Thyroid gland (tissue), 4 donors: ENCODE measurements at regions not wholly inside any gene's neighbourhood (a gene's known extent, or its start where the extent isn't known, plus 50 kb on each side); places are given as distances from the start of the nearest gene placed in this dataset.

Experiments
- DNase-seq, 2 donors: peaks; one replicate each; pipeline ENCODE4 v3.0.0-alpha.2; 2019
- H3K27ac ChIP-seq, 3 donors: fragments of 200-600 bp; sonication (generic); 1 replicate in 2 of 3; 2 replicates in 1 of 3; pipeline ENCODE4 v1.5.1; 2016 to 2019; ENCODE audit warnings: mild to moderate bottlenecking in 1 of 3, moderate library complexity in 1 of 3
- H3K27me3 ChIP-seq: fragments of 200-600 bp; sonication (generic); one replicate; pipeline ENCODE4 v1.5.1; 2019
- H3K36me3 ChIP-seq, 2 donors: fragments of 200-600 bp; sonication (generic); one replicate each; pipeline ENCODE4 v1.5.1; 2016 to 2019
- H3K4me1 ChIP-seq, 2 donors: fragments of 200-600 bp; sonication (generic); one replicate each; pipeline ENCODE4 v1.5.1; 2017 to 2019
- H3K4me3 ChIP-seq, 3 donors: fragments of 200-600 bp; sonication (generic); replicated peaks in 1 of 3; 1 replicate in 2 of 3; 2 replicates in 1 of 3; pipeline ENCODE4 v1.5.1; 2016; ENCODE audit warnings: mild to moderate bottlenecking in 1 of 3
- H3K9me3 ChIP-seq: fragments of 200-600 bp; sonication (generic); one replicate; pipeline ENCODE4 v1.5.1; 2017
- CTCF ChIP-seq, 6 experiments: fragments of 200-600 bp in 3 of 6; fragments of 450-650 bp in 3 of 6; sonication (generic) in 3 of 6; IDR thresholded peaks; one replicate each; pipeline ENCODE4 v1.5.1; 2016 to 2019; ENCODE audit warnings: antibody characterized with exemption in 6 of 6, mild to moderate bottlenecking in 2 of 6, inconsistent platforms in 1 of 6, moderate library complexity in 1 of 6
- POLR2A ChIP-seq, 2 donors: fragments of 450-650 bp; IDR thresholded peaks; one replicate each; pipeline ENCODE4 v1.6.1; 2017; ENCODE audit warnings: antibody characterized with exemption in 2 of 2, mild to moderate bottlenecking in 2 of 2, moderate library complexity in 1 of 2
- WGBS, 2 donors: methylation state at CpG; one replicate each; pipeline ENCODE4 v1.1.5; 2017; 5-methylcytosine and 5-hydroxymethylcytosine counted together
- intact Hi-C: fragments of 100-400 bp; cut with DNase I; formaldehyde crosslinking; loops from one replicate; pipeline ENCODE4 v1.15.1; 2023

GRCh38 chr13:72199640-72200039 lies 332.6 kb upstream of the DACH1 start:
- DNase-seq = no peak
- H3K9me3 ChIP-seq = no peaks in the 10 kb centered on the region
- H3K4me3 ChIP-seq = no peak overlapping the region
- peaks cover 0 to 6% of the 10 kb centered on the region in 2 donors for H3K4me1 ChIP-seq
- no peak overlapping the region for H3K27ac ChIP-seq
- H3K27me3 ChIP-seq = no peaks in the 10 kb centered on the region
- H3K36me3 ChIP-seq = no peaks in the 10 kb centered on the region
- WGBS, 2 donors = 46 to 48% methylated on average over 2 of the region's 2 CpGs
- intact Hi-C loops = no loop called here
- TF ChIP-seq CTCF (IDR thresholded peaks at IDR 0.05) = no peak
- TF ChIP-seq POLR2A (IDR thresholded peaks at IDR 0.05) = no peak

DNA sequence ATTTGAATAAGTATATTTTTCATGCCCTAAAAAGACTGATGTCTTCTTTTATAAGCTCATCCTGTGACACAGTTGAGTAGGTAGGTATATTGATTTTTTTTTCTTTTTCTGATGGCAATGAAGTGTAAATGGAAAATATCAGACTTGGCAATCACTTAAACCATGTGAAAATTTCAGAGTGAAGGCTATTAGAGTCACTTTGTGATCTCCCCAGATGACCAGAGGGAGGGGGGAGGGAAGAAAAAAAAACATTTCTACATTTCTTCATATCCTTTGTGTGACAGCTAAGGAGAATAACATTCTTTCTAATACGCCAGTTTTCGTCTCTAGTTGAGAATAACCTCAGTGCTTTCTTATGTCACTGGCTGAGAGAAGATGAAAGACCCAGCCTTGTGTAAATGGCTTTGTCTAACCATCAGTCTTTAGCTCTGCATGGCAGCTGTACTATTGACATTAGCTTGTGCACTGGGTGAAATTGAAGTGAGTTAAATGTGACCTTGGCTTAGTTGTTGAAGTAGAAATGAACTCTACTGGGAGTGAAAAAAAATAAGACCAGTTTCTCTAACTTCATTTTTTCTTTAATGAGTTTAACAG lies 332.1 kb upstream of the DACH1 start:
- DNase-seq = no peak
- H3K4me1 ChIP-seq = peaks cover 0 to 6% of the 10 kb centered on the region in 2 donors
- intact Hi-C loops = no loop called here
- no peak overlapping the region for H3K4me3 ChIP-seq
- H3K9me3 ChIP-seq = no peaks in the 10 kb centered on the region
- WGBS, 2 donors = 73 to 77% methylated on average over 2 of the region's 2 CpGs
- no peak overlapping the region for H3K27ac ChIP-seq
- no peaks in the 10 kb centered on the region for H3K36me3 ChIP-seq
- TF ChIP-seq CTCF (IDR thresholded peaks at IDR 0.05) (no peak), POLR2A (IDR thresholded peaks at IDR 0.05) (no peak)
- H3K27me3 ChIP-seq = no peaks in the 10 kb centered on the region

DNA sequence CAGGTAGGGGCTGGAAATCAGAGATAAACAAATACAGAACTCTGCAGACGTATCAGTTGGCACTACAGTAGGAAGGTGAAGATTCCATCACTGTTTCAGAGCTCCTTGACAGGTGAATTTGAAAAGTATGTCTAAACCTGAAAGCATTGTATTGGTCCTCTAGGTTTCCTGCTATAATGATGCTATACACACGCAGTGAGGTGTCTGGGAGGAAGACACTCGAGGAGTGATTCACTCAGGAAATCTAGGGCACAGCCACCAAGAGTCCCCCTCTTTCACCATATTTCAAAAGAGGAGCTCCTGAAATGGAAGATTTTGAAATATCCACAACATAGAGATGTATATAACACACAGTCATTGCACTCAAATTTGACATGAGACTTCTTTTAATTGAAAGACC lies 331.0 kb upstream of the DACH1 start:
- H3K4me1 ChIP-seq = peaks cover 0 to 6% of the 10 kb centered on the region in 2 donors
- no peaks in the 10 kb centered on the region for H3K36me3 ChIP-seq
- no peak overlapping the region for H3K4me3 ChIP-seq
- DNase-seq = no peak
- no peaks in the 10 kb centered on the region for H3K9me3 ChIP-seq
- 85 to 92% methylated on average over 3 of the region's 3 CpGs for WGBS, 2 donors
- no peaks in the 10 kb centered on the region for H3K27me3 ChIP-seq
- intact Hi-C loops = no loop called here
- TF ChIP-seq POLR2A (IDR thresholded peaks at IDR 0.05) (no peak), CTCF (IDR thresholded peaks at IDR 0.05) (no peak)
- no peak overlapping the region for H3K27ac ChIP-seq

GRCh38 chr13:72195044-72195704 lies 328.2 kb upstream of the DACH1 start:
- DNase-seq = no peak
- WGBS, 2 donors = 85 to 89% methylated on average over 3 of the region's 3 CpGs
- Histone ChIP-seq H3K9me3 (no peaks in the 10 kb centered on the region), H3K36me3 (no peaks in the 10 kb centered on the region), H3K27ac (no peak overlapping the region), H3K27me3 (no peaks in the 10 kb centered on the region), H3K4me1 (no peaks in the 10 kb centered on the region), H3K4me3 (no peak overlapping the region)
- TF ChIP-seq CTCF (IDR thresholded peaks at IDR 0.05) (no peak), POLR2A (IDR thresholded peaks at IDR 0.05) (no peak)
- intact Hi-C loops = no loop called here

DNA sequence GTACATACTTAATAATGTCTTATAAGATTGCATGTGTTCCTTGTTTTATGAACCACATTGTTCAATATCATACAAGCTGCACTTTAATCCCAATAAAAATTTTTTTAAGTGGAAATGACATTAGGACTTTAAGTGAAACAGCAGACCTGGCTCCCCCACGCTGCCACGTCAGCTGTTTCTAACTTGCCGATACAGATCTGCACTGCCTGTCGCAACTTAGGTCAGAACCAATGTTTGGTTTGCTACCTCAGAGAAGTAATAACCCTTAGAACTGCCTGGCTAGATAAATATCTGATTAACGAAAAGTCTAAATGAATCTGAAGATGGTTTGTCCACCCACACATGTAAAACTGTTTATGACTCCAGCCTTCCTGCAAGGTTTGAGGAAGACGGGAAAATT lies 327.5 kb upstream of the DACH1 start:
- intact Hi-C loops = no loop called here
- no peaks in the 10 kb centered on the region for H3K4me1 ChIP-seq
- 60 to 67% methylated on average over 6 of the region's 6 CpGs for WGBS, 2 donors
- DNase-seq = peak; percentile 10 to 13
- TF ChIP-seq CTCF (IDR thresholded peaks at IDR 0.05) (no peak), POLR2A (IDR thresholded peaks at IDR 0.05) (no peak)
- no peak overlapping the region for H3K27ac ChIP-seq
- H3K27me3 ChIP-seq = no peaks in the 10 kb centered on the region
- no peaks in the 10 kb centered on the region for H3K9me3 ChIP-seq
- no peaks in the 10 kb centered on the region for H3K36me3 ChIP-seq
- no peak overlapping the region for H3K4me3 ChIP-seq
